NCI-H82 treated with DMSO at 0.1 percent for 48 hours (cell line): ENCODE measurements at regions not wholly inside any gene's neighbourhood (a gene's known extent, or its start where the extent isn't known, plus 50 kb on each side); places are given as distances from the start of the nearest gene placed in this dataset.

Experiments
- DNase-seq: peaks from one replicate; lab custom pipeline; 2025; ENCODE audit not compliant: unreplicated experiment; lab: John Stamatoyannopoulos, UW

GRCh38 chr13:56924401-56924800, 216.3 kb upstream of the PRR20A start:
- no peak for DNase-seq

GRCh38 chr13:56932104-56932503, 208.6 kb upstream of the PRR20A start:
- DNase-seq: no peak

GRCh38 chr13:56953965-56954364, 186.8 kb upstream of the PRR20A start:
- no peak for DNase-seq

- no peak for DNase-seq
Observed at GRCh38 chr13:56975647-56976046, 165.1 kb upstream of the PRR20A start.

- no peak for DNase-seq
Observed at GRCh38 chr13:56980856-56981255, 159.9 kb upstream of the PRR20A start.

GRCh38 chr13:56986121-56986520, 154.6 kb upstream of the PRR20A start:
- no peak for DNase-seq

- no peak for DNase-seq
Observed at GRCh38 chr13:56988543-56988942, 152.2 kb upstream of the PRR20A start.

GRCh38 chr13:57003682-57004081, 137.0 kb upstream of the PRR20A start:
- no peak for DNase-seq

- DNase-seq: no peak
Observed at GRCh38 chr13:57017357-57017756, 123.4 kb upstream of the PRR20A start.

GRCh38 chr13:57018915-57019314, 121.8 kb upstream of the PRR20A start:
- DNase-seq: no peak

GRCh38 chr13:57030671-57031070, 110.0 kb upstream of the PRR20A start:
- no peak for DNase-seq

- no peak for DNase-seq
Observed at GRCh38 chr13:57036290-57036689, 104.4 kb upstream of the PRR20A start.

- no peak for DNase-seq
Observed at GRCh38 chr13:57044910-57045309, 95.8 kb upstream of the PRR20A start.

- DNase-seq: peak; percentile 55
Observed at GRCh38 chr13:57045826-57046546, 94.7 kb upstream of the PRR20A start.

GRCh38 chr13:57056601-57057180, 84.0 kb upstream of the PRR20A start:
- no peak for DNase-seq

GRCh38 chr13:57063007-57063406, 77.7 kb upstream of the PRR20A start:
- no peak for DNase-seq

GRCh38 chr13:57073983-57074382, 66.7 kb upstream of the PRR20A start:
- DNase-seq: no peak

GRCh38 chr13:57075588-57075987, 65.1 kb upstream of the PRR20A start:
- no peak for DNase-seq

- DNase-seq: no peak
Observed at GRCh38 chr13:57087006-57087405, 53.7 kb upstream of the PRR20A start.
